ENCODE measurements at regions not wholly inside any gene's neighbourhood (a gene's known extent, or its start where the extent isn't known, plus 50 kb on each side); places are given as distances from the start of the nearest gene placed in this dataset.

- Mint-ChIP-seq H3K27ac (no peak overlapping the region), H3K4me1 (no peaks in the 10 kb centered on the region), H3K27me3 (peaks cover 4% of the 10 kb centered on the region), H3K9me3 (no peaks in the 10 kb centered on the region), H3K36me3 (no peaks in the 10 kb centered on the region), H3K4me3 (no peak overlapping the region)
- ATAC-seq (ENCODE audit: low read depth), result no peak
- POLR2A ChIA-PET, result no interaction called here
- DNase-seq, result no peak
Measured at GRCh38 chr15:55008421-55008820, 188.3 kb downstream of the RSL24D1 start.

GRCh38 chr15:55007561-55007960 is 189.2 kb downstream of the RSL24D1 start:
- Mint-ChIP-seq H3K27ac (no peak overlapping the region), H3K9me3 (no peaks in the 10 kb centered on the region)

GRCh38 chr15:55005679-55006078 is 191.1 kb downstream of the RSL24D1 start:
- ATAC-seq (ENCODE audit: low read depth) (no peak), DNase-seq (no peak)
- Mint-ChIP-seq H3K36me3 (no peaks in the 10 kb centered on the region), H3K4me3 (no peak overlapping the region), H3K9me3 (no peaks in the 10 kb centered on the region), H3K27ac (no peak overlapping the region), H3K27me3 (peaks cover 4% of the 10 kb centered on the region), H3K4me1 (no peaks in the 10 kb centered on the region)
- POLR2A ChIA-PET, result interaction anchor here (0.6 kb wide), 1 partner anchor 103 kb away, joined by 3 read pairs; no protein-coding TSS in a partner anchor

More at GRCh38 chr15:55007561-55007960, 189.2 kb downstream of the RSL24D1 start:
- DNase-seq (no peak), ATAC-seq (ENCODE audit: low read depth) (no peak)
- POLR2A ChIA-PET, result no interaction called here
- Mint-ChIP-seq H3K4me1 (no peaks in the 10 kb centered on the region), H3K36me3 (no peaks in the 10 kb centered on the region), H3K4me3 (no peak overlapping the region), H3K27me3 (peaks cover 4% of the 10 kb centered on the region)

GRCh38 chr15:55003965-55004873 is 192.5 kb downstream of the RSL24D1 start:
- Mint-ChIP-seq H3K4me1 (no peaks in the 10 kb centered on the region), H3K9me3 (no peaks in the 10 kb centered on the region), H3K27me3 (peaks cover 4% of the 10 kb centered on the region), H3K36me3 (no peaks in the 10 kb centered on the region), H3K4me3 (no peak overlapping the region), H3K27ac (no peak overlapping the region)
- DNase-seq (no peak), ATAC-seq (ENCODE audit: low read depth) (no peak)
- POLR2A ChIA-PET, result no interaction called here

GRCh38 chr15:54998661-54999060 is 198.1 kb downstream of the RSL24D1 start:
- DNase-seq (no peak), ATAC-seq (ENCODE audit: low read depth) (no peak)
- H3K4me3 Mint-ChIP-seq, result no peak overlapping the region
- POLR2A ChIA-PET, result no interaction called here
- H3K27ac Mint-ChIP-seq, result no peak overlapping the region
- H3K27me3 Mint-ChIP-seq, result no peaks in the 10 kb centered on the region
- no peaks in the 10 kb centered on the region for H3K9me3 Mint-ChIP-seq
- no peaks in the 10 kb centered on the region for H3K4me1 Mint-ChIP-seq
- H3K36me3 Mint-ChIP-seq, result no peaks in the 10 kb centered on the region

- H3K4me1 Mint-ChIP-seq, result no peaks in the 10 kb centered on the region
- no peak overlapping the region for H3K27ac Mint-ChIP-seq
- ATAC-seq (ENCODE audit: low read depth), result no peak
- POLR2A ChIA-PET, result no interaction called here
- H3K4me3 Mint-ChIP-seq, result no peak overlapping the region
- no peaks in the 10 kb centered on the region for H3K27me3 Mint-ChIP-seq
- DNase-seq, result no peak
- H3K9me3 Mint-ChIP-seq, result peaks cover 6% of the 10 kb centered on the region
- H3K36me3 Mint-ChIP-seq, result no peaks in the 10 kb centered on the region
Measured at GRCh38 chr15:54990793-54991192, 205.9 kb downstream of the RSL24D1 start.

- no peaks in the 10 kb centered on the region for H3K36me3 Mint-ChIP-seq
- ATAC-seq (ENCODE audit: low read depth) (no peak), DNase-seq (no peak)
- H3K27ac Mint-ChIP-seq, result no peak overlapping the region
- H3K9me3 Mint-ChIP-seq, result peaks cover 6% of the 10 kb centered on the region
- no peaks in the 10 kb centered on the region for H3K4me1 Mint-ChIP-seq
- POLR2A ChIA-PET, result no interaction called here
- H3K27me3 Mint-ChIP-seq, result no peaks in the 10 kb centered on the region
- no peak overlapping the region for H3K4me3 Mint-ChIP-seq
Measured at GRCh38 chr15:54987881-54988280, 208.9 kb downstream of the RSL24D1 start.

- H3K9me3 Mint-ChIP-seq, result no peaks in the 10 kb centered on the region
- no peak overlapping the region for H3K27ac Mint-ChIP-seq
- DNase-seq, result no peak
- H3K4me1 Mint-ChIP-seq, result no peaks in the 10 kb centered on the region
- H3K36me3 Mint-ChIP-seq, result no peaks in the 10 kb centered on the region
- no peak overlapping the region for H3K4me3 Mint-ChIP-seq
- H3K27me3 Mint-ChIP-seq, result no peaks in the 10 kb centered on the region
- ATAC-seq (ENCODE audit: low read depth), result no peak
- POLR2A ChIA-PET, result no interaction called here
Measured at GRCh38 chr15:54979964-54980363, 216.8 kb downstream of the RSL24D1 start.

- Mint-ChIP-seq H3K4me3 (no peak overlapping the region), H3K36me3 (no peaks in the 10 kb centered on the region), H3K27ac (no peak overlapping the region), H3K9me3 (peaks cover 4% of the 10 kb centered on the region), H3K27me3 (no peaks in the 10 kb centered on the region), H3K4me1 (no peaks in the 10 kb centered on the region)
- DNase-seq, result no peak
- POLR2A ChIA-PET, result no interaction called here
- no peak for ATAC-seq (ENCODE audit: low read depth)
Measured at GRCh38 chr15:54962637-54963036, 234.1 kb downstream of the RSL24D1 start.

GRCh38 chr15:54960266-54960665 is 236.5 kb downstream of the RSL24D1 start:
- ATAC-seq (ENCODE audit: low read depth), result no peak
- Mint-ChIP-seq H3K27me3 (no peaks in the 10 kb centered on the region), H3K4me3 (no peak overlapping the region), H3K4me1 (no peaks in the 10 kb centered on the region), H3K36me3 (no peaks in the 10 kb centered on the region), H3K9me3 (no peaks in the 10 kb centered on the region), H3K27ac (no peak overlapping the region)
- POLR2A ChIA-PET, result no interaction called here
- DNase-seq, result no peak

GRCh38 chr15:54941417-54941816 is 255.3 kb downstream of the RSL24D1 start:
- Mint-ChIP-seq H3K27ac (no peak overlapping the region), H3K27me3 (no peaks in the 10 kb centered on the region), H3K4me1 (no peaks in the 10 kb centered on the region), H3K9me3 (peaks cover 2% of the 10 kb centered on the region), H3K4me3 (no peak overlapping the region), H3K36me3 (no peaks in the 10 kb centered on the region)
- POLR2A ChIA-PET, result no interaction called here
- no peak for ATAC-seq (ENCODE audit: low read depth)
- DNase-seq, result no peak

- H3K27me3 Mint-ChIP-seq, result no peaks in the 10 kb centered on the region
- H3K27ac Mint-ChIP-seq, result no peak overlapping the region
- H3K9me3 Mint-ChIP-seq, result no peaks in the 10 kb centered on the region
- H3K36me3 Mint-ChIP-seq, result no peaks in the 10 kb centered on the region
- DNase-seq (no peak), ATAC-seq (ENCODE audit: low read depth) (no peak)
- no peak overlapping the region for H3K4me3 Mint-ChIP-seq
- POLR2A ChIA-PET, result no interaction called here
- no peaks in the 10 kb centered on the region for H3K4me1 Mint-ChIP-seq
Measured at GRCh38 chr15:54917312-54917711, 279.4 kb downstream of the RSL24D1 start.

GRCh38 chr15:54915380-54915779 is 281.4 kb downstream of the RSL24D1 start:
- Mint-ChIP-seq H3K4me3 (no peak overlapping the region), H3K4me1 (no peaks in the 10 kb centered on the region), H3K27me3 (peaks cover 2% of the 10 kb centered on the region), H3K9me3 (no peaks in the 10 kb centered on the region), H3K27ac (no peak overlapping the region), H3K36me3 (no peaks in the 10 kb centered on the region)
- POLR2A ChIA-PET, result no interaction called here
- ATAC-seq (ENCODE audit: low read depth) (no peak), DNase-seq (no peak)

- H3K27me3 Mint-ChIP-seq, result no peaks in the 10 kb centered on the region
- no peak for DNase-seq
- H3K27ac Mint-ChIP-seq, result no peak overlapping the region
- no peak for ATAC-seq (ENCODE audit: low read depth)
- no peaks in the 10 kb centered on the region for H3K4me1 Mint-ChIP-seq
- H3K9me3 Mint-ChIP-seq, result peaks cover 6% of the 10 kb centered on the region
- no peaks in the 10 kb centered on the region for H3K36me3 Mint-ChIP-seq
- no peak overlapping the region for H3K4me3 Mint-ChIP-seq
- POLR2A ChIA-PET, result no interaction called here
Measured at GRCh38 chr15:54884312-54884711, 312.4 kb downstream of the RSL24D1 start.
